GM21825 (cell line): ENCODE measurements at regions not wholly inside any gene's neighbourhood (a gene's known extent, or its start where the extent isn't known, plus 50 kb on each side); places are given as distances from the start of the nearest gene placed in this dataset.
A peak's percentile ranks its signal among the peaks of the same experiment; 100 is the strongest.
"Not testable (repeated sequence)": the region's sequence is repeated elsewhere in the genome, so short reads cannot be mapped to it uniquely, and the experiment has no call there.

Experiments
- ATAC-seq: cut with Tn5 transposase; IDR thresholded peaks from one replicate; pipeline ENCODE4 v1.9.1; 2021; ENCODE audit warnings: mild to moderate bottlenecking, moderate library complexity; ENCODE audit not compliant: unreplicated experiment

DNA sequence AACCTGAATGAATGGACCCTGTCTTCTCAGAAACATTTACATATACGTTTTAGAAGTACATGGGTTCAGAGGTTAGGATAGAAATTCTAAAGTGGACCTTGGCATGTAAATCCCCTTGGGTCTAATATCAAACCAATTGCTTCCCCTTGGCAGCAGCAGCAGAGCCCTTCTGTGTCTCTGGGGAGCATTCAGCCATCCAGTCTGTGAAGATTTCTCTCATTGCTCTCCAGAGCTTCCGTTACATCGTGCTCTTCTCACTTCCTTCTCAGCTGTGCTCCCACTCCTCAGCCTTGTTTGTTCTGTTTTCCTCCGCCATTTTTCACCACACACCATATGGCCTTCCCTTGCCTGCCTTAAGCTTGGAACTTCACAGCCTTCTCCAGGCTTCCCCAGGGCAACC lies 61.5 kb upstream of the ATP1B1 start:
- ATAC-seq = peak; percentile 53

DNA sequence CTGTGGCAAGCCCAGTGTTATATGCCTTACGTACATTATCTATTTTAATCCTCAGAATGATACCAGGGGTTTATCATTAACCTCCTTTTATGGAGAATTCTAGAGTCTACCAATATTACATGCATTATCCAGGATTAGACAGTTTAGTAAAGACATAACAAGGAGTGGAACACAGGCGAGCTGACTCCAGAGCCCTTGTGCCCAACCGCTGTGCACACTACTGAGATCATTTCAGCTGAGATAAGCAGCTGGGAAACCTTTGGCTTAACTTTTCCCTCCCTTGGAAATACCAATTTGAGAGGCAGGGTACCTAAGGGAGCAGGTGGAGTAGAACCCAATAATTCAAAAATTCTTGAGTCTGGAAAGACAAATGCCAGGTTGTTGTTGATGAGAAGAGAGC lies 59.8 kb upstream of the ATP1B1 start:
- ATAC-seq = no peak

DNA sequence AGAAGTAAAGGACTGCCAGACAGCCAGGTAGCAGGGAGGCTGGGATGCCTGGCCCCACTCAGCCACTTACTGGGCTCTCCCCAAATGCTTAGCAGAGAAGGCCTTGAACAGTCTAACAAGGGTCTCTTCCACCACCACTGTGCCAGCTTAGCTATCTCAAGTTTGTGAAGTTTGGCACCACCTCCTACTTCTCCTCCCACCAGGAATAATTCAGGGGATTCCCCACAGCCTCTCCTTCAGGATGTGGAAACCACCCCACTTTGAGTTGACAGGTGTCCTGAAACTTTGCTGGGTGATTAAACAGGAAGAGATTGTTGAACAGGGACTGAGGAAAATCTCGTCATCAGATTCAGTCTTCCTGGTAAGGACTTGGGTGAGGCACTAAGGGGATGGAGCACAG lies 59.4 kb upstream of the ATP1B1 start:
- ATAC-seq = no peak

DNA sequence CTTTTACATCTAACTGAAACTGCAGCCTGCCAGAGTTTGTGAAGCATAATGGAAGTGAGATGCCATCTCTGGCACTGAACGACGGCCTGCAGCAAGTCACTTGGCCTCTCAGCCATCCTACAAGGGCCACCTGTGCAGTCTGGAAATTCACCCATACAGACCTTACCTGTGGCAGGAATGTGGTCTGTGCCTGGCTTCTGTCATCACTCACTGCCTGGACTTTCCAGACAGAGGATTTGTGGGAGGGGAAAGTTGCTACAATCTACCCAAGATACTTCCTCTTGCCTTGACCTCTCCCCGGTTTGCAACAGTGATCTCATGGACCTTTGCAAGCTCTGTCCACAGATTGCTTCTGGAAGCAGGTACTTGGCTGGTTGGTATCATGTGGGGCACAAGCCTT lies 58.4 kb upstream of the ATP1B1 start:
- ATAC-seq = no peak

DNA sequence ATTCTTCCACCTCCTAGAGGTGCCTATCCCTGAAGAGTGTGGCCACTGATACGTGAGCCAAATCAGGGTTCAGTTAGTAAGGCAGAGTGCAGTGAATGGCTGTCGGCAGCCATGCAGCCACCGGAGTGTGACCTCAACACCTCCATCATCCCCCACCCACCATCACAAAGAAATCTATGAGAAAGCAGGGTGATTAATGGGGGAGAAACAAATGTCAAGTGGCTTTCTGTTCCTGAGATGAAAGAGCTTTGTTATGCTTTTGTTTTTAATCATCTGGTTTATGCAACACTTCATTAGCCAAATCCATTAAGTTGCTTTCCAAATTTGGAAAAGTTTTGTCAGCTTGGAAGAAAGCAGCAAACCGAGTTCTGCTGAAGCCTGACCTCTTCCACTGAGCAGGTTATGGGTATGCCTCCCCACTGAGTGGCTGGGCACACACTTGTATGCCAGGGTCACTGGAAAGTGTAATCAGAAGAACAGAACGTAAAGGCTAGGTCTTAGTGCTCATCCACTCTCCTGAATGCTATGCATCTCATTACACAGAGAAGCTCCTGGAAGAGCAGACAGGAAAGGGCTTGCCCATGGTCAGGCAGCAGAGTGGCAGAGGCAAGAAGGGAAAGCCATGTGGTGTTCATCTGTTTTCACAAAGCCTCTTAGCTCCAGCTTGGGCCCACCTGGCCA lies 57.1 kb upstream of the ATP1B1 start:
- ATAC-seq = no peak

DNA sequence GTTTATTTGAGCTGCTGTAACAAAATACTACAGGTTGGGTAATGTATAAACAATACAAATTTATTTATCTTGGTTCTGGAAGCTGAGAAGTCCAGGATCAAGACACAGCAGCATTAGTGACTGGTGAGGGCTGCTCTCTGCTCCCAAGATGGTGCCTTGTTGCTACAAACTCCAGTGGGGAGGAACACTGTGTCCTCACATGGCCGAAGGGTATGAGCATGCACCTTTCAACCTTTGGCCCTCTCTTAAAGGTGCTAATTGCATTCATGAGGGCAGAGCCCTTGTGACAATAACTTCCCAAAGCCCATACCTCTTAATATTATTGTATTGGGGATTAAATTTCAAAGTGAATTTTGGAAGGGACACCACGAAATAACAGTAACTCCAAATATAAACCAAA lies 55.3 kb upstream of the ATP1B1 start:
- ATAC-seq = no peak

DNA sequence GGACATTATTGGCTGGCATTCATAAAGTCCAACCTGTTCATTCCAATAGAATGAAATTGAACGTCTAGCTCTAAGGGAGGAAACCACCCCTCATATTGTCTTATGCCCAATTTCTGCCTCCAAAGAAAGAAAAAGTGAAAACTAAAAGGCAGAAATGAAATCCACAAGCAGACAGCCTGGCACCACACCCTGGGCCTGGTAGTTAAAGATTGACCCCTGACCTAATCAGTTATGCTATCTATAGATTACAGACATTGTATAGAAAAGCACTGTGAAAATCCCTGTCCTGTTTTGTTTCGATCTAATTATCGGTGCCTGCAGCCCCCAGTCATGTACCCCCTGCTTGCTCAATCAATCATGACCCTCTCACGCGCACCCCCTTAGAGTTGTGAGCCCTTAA lies 54.3 kb upstream of the ATP1B1 start:
- not testable (repeated sequence) for ATAC-seq

DNA sequence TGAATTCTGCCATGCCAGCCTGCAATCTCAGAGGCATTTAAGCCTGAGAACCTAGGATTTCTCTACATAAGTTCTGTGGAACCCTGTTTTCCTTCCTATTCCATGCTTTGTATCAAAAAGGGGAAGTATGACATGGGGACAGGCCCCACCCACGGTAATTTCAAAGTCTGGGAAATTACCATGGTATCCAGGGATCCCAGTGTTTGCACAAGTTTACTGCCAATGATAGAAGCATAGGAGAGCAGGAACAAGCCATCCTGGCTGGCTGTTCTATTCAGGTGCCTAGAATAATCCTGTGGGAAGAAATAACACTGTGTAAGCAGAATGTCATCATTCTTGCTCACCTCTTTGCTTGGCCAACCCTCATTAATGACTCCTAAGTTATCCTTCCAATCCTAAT lies 53.8 kb upstream of the ATP1B1 start:
- no peak for ATAC-seq

DNA sequence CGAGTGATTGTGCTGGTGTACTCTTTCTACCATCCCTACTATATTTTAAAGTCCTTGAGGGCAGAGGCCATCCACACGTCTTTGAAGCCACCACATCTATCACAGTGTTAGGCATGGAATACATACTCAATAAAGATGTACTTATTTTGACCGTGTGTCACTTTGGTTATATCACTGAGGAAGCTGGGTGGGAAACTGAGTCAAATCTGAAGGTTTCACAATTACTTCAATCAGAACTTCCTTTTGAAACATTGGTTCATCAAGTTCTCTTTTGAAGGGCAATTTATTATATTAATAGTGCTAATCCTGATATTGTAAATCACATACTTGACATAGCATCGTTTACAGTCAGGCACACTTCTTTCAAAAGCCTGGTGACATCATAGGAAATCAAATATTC lies 53.3 kb upstream of the ATP1B1 start:
- no peak for ATAC-seq
